H1 (cell line): ENCODE measurements at regions not wholly inside any gene's neighbourhood (a gene's known extent, or its start where the extent isn't known, plus 50 kb on each side); places are given as distances from the start of the nearest gene placed in this dataset.

ENCODE experiments used
- CBX8 ChIP-seq: fragments of 300-800, 300-1000 bp; sonication (generic); IDR thresholded peaks from 2 replicates; pipeline ENCODE4 v1.7.1; 2016; ENCODE audit warnings: low read depth, low read length, borderline replicate concordance
- CEBPB ChIP-seq: IDR thresholded peaks from 2 replicates; pipeline ENCODE4 v1.6.1; 2012; ENCODE audit warnings: low read depth, low read length
- E2F6 ChIP-seq: IDR thresholded peaks from 2 replicates; pipeline ENCODE4 v1.6.1; 2012; ENCODE audit warnings: inconsistent platforms
- EGR1 ChIP-seq: IDR thresholded peaks from 2 replicates; pipeline ENCODE4 v1.6.1; 2011; ENCODE audit warnings: low read depth, low read length, borderline replicate concordance
- SP2 ChIP-seq: IDR thresholded peaks from 2 replicates; pipeline ENCODE4 v1.6.1; 2012; ENCODE audit warnings: mild to moderate bottlenecking, low read length, inconsistent platforms

GRCh38 chr9:118003240-118003639 lies 299.0 kb downstream of the TLR4 start (continued):
- no peak for TF ChIP-seq CEBPB
- TF ChIP-seq E2F6: no peak
- TF ChIP-seq CBX8: no peak
- TF ChIP-seq EGR1: no peak
- no peak for TF ChIP-seq SP2
- TF ChIP-seq, all 59 proteins: peak for 2
